CD14-positive monocyte (primary cell): ENCODE measurements at regions not wholly inside any gene's neighbourhood (a gene's known extent, or its start where the extent isn't known, plus 50 kb on each side); places are given as distances from the start of the nearest gene placed in this dataset.

Experiments used
- DNase-seq, 3 donors: peaks; one replicate each; pipeline ENCODE4 v3.0.0-alpha.2; 2011 to 2022
- H2AFZ ChIP-seq: 2 replicates; pipeline ENCODE4 v1.6.0; 2012; ENCODE audit warnings: mild to moderate bottlenecking, low read depth, low read length, inconsistent platforms; ENCODE audit not compliant: insufficient read depth, poor library complexity, severe bottlenecking
- H3K27ac ChIP-seq, 2 donors: 1 replicate in 1 of 2; 2 replicates in 1 of 2; pipeline ENCODE4 v1.5.1; 2012 to 2013; ENCODE audit warnings: low read length in 2 of 2, control low read depth in 1 of 2, inconsistent platforms in 1 of 2, low read depth in 1 of 2, mild to moderate bottlenecking in 1 of 2
- H3K27me3 ChIP-seq, 2 donors: one replicate each; pipeline versions ENCODE4 v1.6.0 to v1.6.1; 2011 to 2013; ENCODE audit warnings: low read length in 2 of 2; ENCODE audit not compliant: control insufficient read depth in 2 of 2, insufficient read depth in 2 of 2
- H3K36me3 ChIP-seq, 2 donors: replicated peaks in 1 of 2; 1 replicate in 1 of 2; 2 replicates in 1 of 2; pipeline versions ENCODE4 v1.5.1 to v1.6.1; 2012 to 2013; ENCODE audit warnings: low read length in 2 of 2, control low read depth in 1 of 2, inconsistent platforms in 1 of 2, mild to moderate bottlenecking in 1 of 2; ENCODE audit not compliant: insufficient read depth in 2 of 2, control insufficient read depth in 1 of 2
- H3K4me1 ChIP-seq, 2 donors: 1 replicate in 1 of 2; 2 replicates in 1 of 2; pipeline versions ENCODE4 v1.5.1 to v1.6.1; 2012 to 2013; ENCODE audit warnings: low read length in 2 of 2, control low read depth in 1 of 2, inconsistent platforms in 1 of 2, mild to moderate bottlenecking in 1 of 2, moderate library complexity in 1 of 2; ENCODE audit not compliant: insufficient read depth in 2 of 2, control insufficient read depth in 1 of 2
- H3K4me2 ChIP-seq: replicated peaks from 2 replicates; pipeline ENCODE3; 2012; ENCODE audit warnings: low read length, moderate library complexity, mild to moderate bottlenecking; ENCODE audit not compliant: poor library complexity, severe bottlenecking; ENCODE audit errors: extremely low read depth
- H3K4me3 ChIP-seq, 3 experiments: fragments of 200-600 bp in 1 of 3; sonication (generic) in 1 of 3; replicated peaks in 1 of 3; 1 replicate in 2 of 3; 2 replicates in 1 of 3; pipeline ENCODE4 v1.5.1; 2011 to 2013; ENCODE audit warnings: low read length in 3 of 3, mild to moderate bottlenecking in 3 of 3, control low read depth in 2 of 3, low read depth in 2 of 3, inconsistent platforms in 1 of 3, moderate library complexity in 1 of 3
- H3K79me2 ChIP-seq: 2 replicates; pipeline ENCODE4 v1.6.0; 2012; ENCODE audit warnings: mild to moderate bottlenecking, control low read depth, inconsistent platforms, low read length, moderate library complexity; ENCODE audit not compliant: insufficient read depth
- H3K9ac ChIP-seq: 2 replicates; pipeline ENCODE4 v1.6.0; 2017; ENCODE audit warnings: low read length, mild to moderate bottlenecking; ENCODE audit not compliant: insufficient read depth, poor library complexity, severe bottlenecking
- H3K9me3 ChIP-seq, 2 donors: replicated peaks in 1 of 2; 1 replicate in 1 of 2; 2 replicates in 1 of 2; pipeline versions ENCODE4 v1.5.1 to v1.6.1; 2012 to 2013; ENCODE audit warnings: low read length in 2 of 2, control low read depth in 1 of 2; ENCODE audit not compliant: control insufficient read depth in 1 of 2, insufficient read depth in 1 of 2
- H4K20me1 ChIP-seq: 2 replicates; pipeline ENCODE4 v1.6.0; 2012; ENCODE audit warnings: mild to moderate bottlenecking, low read length, control low read depth, moderate library complexity; ENCODE audit not compliant: insufficient read depth
- H3K27ac Mint-ChIP-seq, 7 donors: one replicate each; pipeline ENCODE4 v1.8.0; 2020; ENCODE audit warnings: mild to moderate bottlenecking in 7 of 7, mixed read lengths in 7 of 7, moderate library complexity in 6 of 7, inconsistent platforms in 2 of 7
- H3K27me3 Mint-ChIP-seq, 3 donors: one replicate each; pipeline ENCODE4 v1.8.0; 2021 to 2022; ENCODE audit warnings: low read depth in 3 of 3, mild to moderate bottlenecking in 3 of 3, mixed read lengths in 3 of 3, moderate library complexity in 3 of 3, inconsistent platforms in 1 of 3
- H3K36me3 Mint-ChIP-seq, 2 donors: one replicate each; pipeline ENCODE4 v1.8.0; 2020; ENCODE audit warnings: mixed read lengths in 2 of 2, inconsistent platforms in 1 of 2, mild to moderate bottlenecking in 1 of 2
- H3K4me1 Mint-ChIP-seq: one replicate; pipeline ENCODE4 v1.8.0; 2020; ENCODE audit warnings: mild to moderate bottlenecking, mixed read lengths
- H3K4me3 Mint-ChIP-seq, 2 donors: one replicate each; pipeline ENCODE4 v1.8.0; 2020; ENCODE audit warnings: mild to moderate bottlenecking in 2 of 2, mixed read lengths in 2 of 2, moderate library complexity in 1 of 2
- H3K9me3 Mint-ChIP-seq, 7 donors: one replicate each; pipeline ENCODE4 v1.8.0; 2020 to 2022; ENCODE audit warnings: mixed read lengths in 7 of 7, mild to moderate bottlenecking in 6 of 7, moderate library complexity in 6 of 7, inconsistent platforms in 2 of 7
- WGBS: methylation state at CpG from one replicate; pipeline ENCODE4 v1.1.5; 2013; ENCODE audit warnings: missing lambda C conversion rate; ENCODE audit not compliant: insufficient coverage; 5-methylcytosine and 5-hydroxymethylcytosine counted together
- intact Hi-C, 2 donors: fragments of 100-400 bp; cut with micrococcal nuclease; formaldehyde crosslinking; loops; one replicate each; pipeline versions ENCODE4 v1.15.0 to v1.15.1; 2023
- TF ChIP-seq, protein P1 (sequence below): fragments of 200-600 bp; IDR thresholded peaks from one replicate; pipeline ENCODE4 v1.8.0; 2022; ENCODE audit warnings: antibody characterized with exemption, mild to moderate bottlenecking

GRCh38 chr12:90000721-90001120 lies 292.1 kb upstream of the ATP2B1 start:
- Histone ChIP-seq H2AFZ (no peak overlapping the region), H3K4me1 (no peaks in the 10 kb centered on the region), H3K27ac (no peak overlapping the region), H3K9ac (no peak overlapping the region), H3K4me2 (no peak overlapping the region), H3K79me2 (no peaks in the 10 kb centered on the region), H4K20me1 (no peaks in the 10 kb centered on the region), H3K27me3 (no peaks in the 10 kb centered on the region), H3K4me3 (no peak overlapping the region), H3K36me3 (no peaks in the 10 kb centered on the region), H3K9me3 (no peaks in the 10 kb centered on the region)
- TF ChIP-seq, protein P1, sequence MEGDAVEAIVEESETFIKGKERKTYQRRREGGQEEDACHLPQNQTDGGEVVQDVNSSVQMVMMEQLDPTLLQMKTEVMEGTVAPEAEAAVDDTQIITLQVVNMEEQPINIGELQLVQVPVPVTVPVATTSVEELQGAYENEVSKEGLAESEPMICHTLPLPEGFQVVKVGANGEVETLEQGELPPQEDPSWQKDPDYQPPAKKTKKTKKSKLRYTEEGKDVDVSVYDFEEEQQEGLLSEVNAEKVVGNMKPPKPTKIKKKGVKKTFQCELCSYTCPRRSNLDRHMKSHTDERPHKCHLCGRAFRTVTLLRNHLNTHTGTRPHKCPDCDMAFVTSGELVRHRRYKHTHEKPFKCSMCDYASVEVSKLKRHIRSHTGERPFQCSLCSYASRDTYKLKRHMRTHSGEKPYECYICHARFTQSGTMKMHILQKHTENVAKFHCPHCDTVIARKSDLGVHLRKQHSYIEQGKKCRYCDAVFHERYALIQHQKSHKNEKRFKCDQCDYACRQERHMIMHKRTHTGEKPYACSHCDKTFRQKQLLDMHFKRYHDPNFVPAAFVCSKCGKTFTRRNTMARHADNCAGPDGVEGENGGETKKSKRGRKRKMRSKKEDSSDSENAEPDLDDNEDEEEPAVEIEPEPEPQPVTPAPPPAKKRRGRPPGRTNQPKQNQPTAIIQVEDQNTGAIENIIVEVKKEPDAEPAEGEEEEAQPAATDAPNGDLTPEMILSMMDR, result no peak
- WGBS, result 100% methylated on average over 1 of the region's 3 CpGs
- Mint-ChIP-seq H3K36me3 (no peaks in the 10 kb centered on the region), H3K4me3 (no peak overlapping the region), H3K27me3 (peaks cover 0 to 5% (median 0%) of the 10 kb centered on the region in 3 donors), H3K4me1 (no peaks in the 10 kb centered on the region), H3K27ac (no peak overlapping the region), H3K9me3 (peaks cover 0 to 2% (median 0%) of the 10 kb centered on the region in 7 donors)
- no peak for DNase-seq
- intact Hi-C loops, result no loop called here

DNA sequence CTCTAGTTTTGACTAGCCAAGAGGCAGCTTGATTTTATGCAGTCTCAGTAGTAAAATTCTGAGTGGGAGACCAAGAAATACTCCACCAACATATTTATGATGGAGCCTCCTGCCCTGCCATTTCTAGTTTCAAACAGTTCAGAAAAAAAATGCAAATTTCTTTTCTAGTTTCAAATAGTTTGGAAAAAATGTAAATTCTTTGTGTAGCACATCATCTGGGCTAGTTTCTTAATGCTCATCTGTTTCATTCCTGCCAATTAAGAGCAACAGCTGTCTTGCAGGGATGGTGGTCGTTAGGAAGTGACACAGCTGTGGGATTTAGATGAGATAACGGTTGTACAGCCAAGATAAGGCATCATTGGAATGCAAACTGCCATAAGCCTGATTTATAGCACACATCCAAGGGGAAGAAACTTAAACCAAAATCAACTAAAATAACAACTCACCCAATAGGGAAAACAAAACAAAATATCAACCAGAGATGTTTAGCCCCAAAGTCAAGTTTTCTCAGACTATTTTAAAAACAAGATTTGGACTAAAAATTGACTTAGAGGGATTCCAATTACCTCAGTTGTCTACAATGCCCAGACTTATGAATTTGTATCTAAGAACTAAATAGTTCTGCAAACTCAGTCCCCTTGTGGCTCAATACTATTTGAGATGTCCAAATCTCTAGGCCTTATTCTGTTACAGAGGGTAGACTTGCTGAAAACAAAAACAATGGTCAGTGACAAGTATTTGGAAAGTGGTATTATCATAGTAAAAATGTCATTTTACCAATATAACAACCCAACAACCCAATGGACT lies 291.3 kb upstream of the ATP2B1 start:
- Mint-ChIP-seq H3K27me3 (peaks cover 0 to 5% (median 0%) of the 10 kb centered on the region in 3 donors), H3K4me1 (no peaks in the 10 kb centered on the region), H3K9me3 (no peaks in the 10 kb centered on the region), H3K27ac (no peak overlapping the region), H3K4me3 (no peak overlapping the region), H3K36me3 (no peaks in the 10 kb centered on the region)
- H3K4me2 ChIP-seq, result no peak overlapping the region
- intact Hi-C loops, result no loop called here
- no peaks in the 10 kb centered on the region for H3K9me3 ChIP-seq
- no peaks in the 10 kb centered on the region for H3K79me2 ChIP-seq
- DNase-seq, result no peak
- H3K4me1 ChIP-seq, result no peaks in the 10 kb centered on the region
- no peak overlapping the region for H2AFZ ChIP-seq
- H3K9ac ChIP-seq, result no peak overlapping the region
- TF ChIP-seq, protein P1, result no peak
- WGBS, result no CpG with 5 or more reads among the region's 2 CpGs
- no peaks in the 10 kb centered on the region for H3K36me3 ChIP-seq
- no peak overlapping the region for H3K4me3 ChIP-seq
- no peaks in the 10 kb centered on the region for H4K20me1 ChIP-seq
- no peak overlapping the region for H3K27ac ChIP-seq
- H3K27me3 ChIP-seq, result no peaks in the 10 kb centered on the region
